ENCODE measurements at regions not wholly inside any gene's neighbourhood (a gene's known extent, or its start where the extent isn't known, plus 50 kb on each side); places are given as distances from the start of the nearest gene placed in this dataset.

DNA sequence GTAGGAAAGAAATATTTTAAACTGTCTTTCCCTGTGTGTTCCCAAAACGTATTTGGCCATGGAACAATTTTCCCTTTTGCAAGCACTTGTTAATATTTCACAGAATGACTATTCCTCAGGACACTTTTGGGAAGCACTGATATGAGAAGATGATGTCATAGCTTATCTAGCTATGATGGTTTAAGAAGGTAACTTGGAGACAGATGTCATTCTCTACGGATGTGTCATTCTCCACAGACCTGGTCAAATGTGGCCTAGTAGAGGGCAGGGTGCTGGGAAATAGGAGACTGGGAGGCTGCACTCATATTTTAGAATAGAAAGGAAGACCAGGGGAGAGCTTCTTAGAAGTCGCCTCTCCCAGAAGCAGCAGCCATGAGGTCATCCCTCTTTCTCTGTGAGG is 220.7 kb upstream of the GLI3 start:
- no peaks in the 10 kb centered on the region for H3K9me3 ChIP-seq (ENCODE audit: low read length)
- no peak overlapping the region for H3K4me3 ChIP-seq (ENCODE audit: low read depth in 1 of 2, low read length in 2 of 2)
- H3K4me1 ChIP-seq (ENCODE audit: insufficient read depth, low read length): peaks cover 43% of the 10 kb centered on the region
- no peaks in the 10 kb centered on the region for H3K27me3 ChIP-seq (ENCODE audit: control insufficient read depth in 1 of 2, insufficient read depth in 2 of 2, low read length in 2 of 2)
- H3K9ac ChIP-seq (ENCODE audit: low read length): no peak overlapping the region
- no peak overlapping the region for H3K27ac ChIP-seq (ENCODE audit: low read depth, low read length)
- H3K36me3 ChIP-seq (ENCODE audit: insufficient read depth, low read length): no peaks in the 10 kb centered on the region

DNA sequence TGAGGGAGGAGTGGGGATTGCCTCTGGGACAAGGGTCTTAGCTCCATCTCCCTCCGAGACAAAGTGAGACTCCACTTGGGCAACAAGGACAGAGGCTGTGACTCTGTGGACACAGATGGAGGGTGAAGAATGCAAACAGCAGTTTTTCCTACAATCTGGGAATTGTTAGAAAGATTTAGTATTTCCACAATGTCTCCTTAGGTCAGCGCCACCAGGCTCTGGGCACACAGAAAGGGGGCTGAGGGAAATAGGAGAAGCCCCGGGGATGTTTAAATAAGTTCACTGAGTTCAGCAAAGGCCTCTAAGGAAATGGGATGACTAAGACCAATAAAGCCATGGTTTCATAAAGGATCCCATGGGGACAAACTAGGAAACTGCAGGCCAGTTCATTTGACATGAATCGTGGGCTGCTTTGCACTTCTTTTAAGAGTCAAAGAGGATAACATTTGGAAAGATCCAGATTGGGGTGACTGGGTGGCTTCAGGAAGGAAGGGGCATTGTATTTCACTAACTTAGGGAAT is 219.8 kb upstream of the GLI3 start:
- H3K36me3 ChIP-seq (ENCODE audit: insufficient read depth, low read length): no peaks in the 10 kb centered on the region
- H3K27ac ChIP-seq (ENCODE audit: low read depth, low read length): peak overlapping the region; percentile 7
- H3K4me3 ChIP-seq (ENCODE audit: low read depth in 1 of 2, low read length in 2 of 2): no peak overlapping the region
- H3K4me1 ChIP-seq (ENCODE audit: insufficient read depth, low read length): peaks cover 49% of the 10 kb centered on the region
- no peaks in the 10 kb centered on the region for H3K9me3 ChIP-seq (ENCODE audit: low read length)
- no peak overlapping the region for H3K9ac ChIP-seq (ENCODE audit: low read length)
- H3K27me3 ChIP-seq (ENCODE audit: control insufficient read depth in 1 of 2, insufficient read depth in 2 of 2, low read length in 2 of 2): no peaks in the 10 kb centered on the region

GRCh38 chr7:42456267-42456666 is 219.3 kb upstream of the GLI3 start:
- H3K4me1 ChIP-seq (ENCODE audit: insufficient read depth, low read length): peaks cover 49% of the 10 kb centered on the region
- H3K9me3 ChIP-seq (ENCODE audit: low read length): no peaks in the 10 kb centered on the region
- H3K27ac ChIP-seq (ENCODE audit: low read depth, low read length): peak overlapping the region; percentile 7
- H3K36me3 ChIP-seq (ENCODE audit: insufficient read depth, low read length): no peaks in the 10 kb centered on the region
- no peaks in the 10 kb centered on the region for H3K27me3 ChIP-seq (ENCODE audit: control insufficient read depth in 1 of 2, insufficient read depth in 2 of 2, low read length in 2 of 2)
- no peak overlapping the region for H3K9ac ChIP-seq (ENCODE audit: low read length)
- no peak overlapping the region for H3K4me3 ChIP-seq (ENCODE audit: low read depth in 1 of 2, low read length in 2 of 2)

DNA sequence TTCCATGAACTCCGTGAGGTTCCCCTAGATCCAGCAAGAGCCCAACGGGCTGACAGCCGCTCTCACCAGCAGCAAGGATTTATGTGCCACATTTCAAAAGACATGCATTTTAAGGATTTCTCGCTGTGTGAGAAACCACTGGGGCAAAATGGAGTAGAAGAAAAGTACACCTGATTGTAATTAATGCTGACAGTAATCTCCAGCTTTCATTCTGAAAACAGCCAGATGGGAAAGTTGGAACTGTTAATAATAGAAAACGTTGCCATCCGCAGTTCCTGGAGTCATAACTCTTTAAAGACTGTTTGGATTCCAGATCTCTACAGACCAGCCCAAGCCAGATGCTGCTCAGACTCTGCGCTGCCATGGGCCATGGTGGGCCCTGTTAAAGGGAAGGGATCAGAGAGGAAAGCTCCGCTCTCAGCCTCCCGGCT is 216.9 kb upstream of the GLI3 start:
- H3K9ac ChIP-seq (ENCODE audit: low read length): peak overlapping the region; percentile 5
- H3K4me3 ChIP-seq (ENCODE audit: low read depth in 1 of 2, low read length in 2 of 2): peak overlapping the region in 1 of 2 donors; percentile 34
- H3K9me3 ChIP-seq (ENCODE audit: low read length): no peaks in the 10 kb centered on the region
- H3K36me3 ChIP-seq (ENCODE audit: insufficient read depth, low read length): no peaks in the 10 kb centered on the region
- peak overlapping the region; percentile 59 for H3K27ac ChIP-seq (ENCODE audit: low read depth, low read length)
- H3K4me1 ChIP-seq (ENCODE audit: insufficient read depth, low read length): peaks cover 49% of the 10 kb centered on the region
- no peaks in the 10 kb centered on the region for H3K27me3 ChIP-seq (ENCODE audit: control insufficient read depth in 1 of 2, insufficient read depth in 2 of 2, low read length in 2 of 2)

GRCh38 chr7:42452356-42452755 is 215.3 kb upstream of the GLI3 start:
- H3K27me3 ChIP-seq (ENCODE audit: control insufficient read depth in 1 of 2, insufficient read depth in 2 of 2, low read length in 2 of 2): no peaks in the 10 kb centered on the region
- no peak overlapping the region for H3K27ac ChIP-seq (ENCODE audit: low read depth, low read length)
- no peaks in the 10 kb centered on the region for H3K36me3 ChIP-seq (ENCODE audit: insufficient read depth, low read length)
- H3K9me3 ChIP-seq (ENCODE audit: low read length): no peaks in the 10 kb centered on the region
- no peak overlapping the region for H3K4me3 ChIP-seq (ENCODE audit: low read depth in 1 of 2, low read length in 2 of 2)
- H3K4me1 ChIP-seq (ENCODE audit: insufficient read depth, low read length): peaks cover 43% of the 10 kb centered on the region
- H3K9ac ChIP-seq (ENCODE audit: low read length): no peak overlapping the region

- H3K36me3 ChIP-seq (ENCODE audit: insufficient read depth, low read length): no peaks in the 10 kb centered on the region
- no peak overlapping the region for H3K27ac ChIP-seq (ENCODE audit: low read depth, low read length)
- no peak overlapping the region for H3K4me3 ChIP-seq (ENCODE audit: low read depth in 1 of 2, low read length in 2 of 2)
- H3K9me3 ChIP-seq (ENCODE audit: low read length): no peaks in the 10 kb centered on the region
- no peaks in the 10 kb centered on the region for H3K27me3 ChIP-seq (ENCODE audit: control insufficient read depth in 1 of 2, insufficient read depth in 2 of 2, low read length in 2 of 2)
- H3K9ac ChIP-seq (ENCODE audit: low read length): no peak overlapping the region
- peaks cover 24% of the 10 kb centered on the region for H3K4me1 ChIP-seq (ENCODE audit: insufficient read depth, low read length)
Measured at GRCh38 chr7:42449431-42449830, 212.4 kb upstream of the GLI3 start.

- Histone ChIP-seq H3K27me3 (ENCODE audit: control insufficient read depth in 1 of 2, insufficient read depth in 2 of 2, low read length in 2 of 2) (no peaks in the 10 kb centered on the region), H3K9ac (ENCODE audit: low read length) (no peak overlapping the region), H3K4me1 (ENCODE audit: insufficient read depth, low read length) (peaks cover 19% of the 10 kb centered on the region), H3K9me3 (ENCODE audit: low read length) (no peaks in the 10 kb centered on the region), H3K36me3 (ENCODE audit: insufficient read depth, low read length) (no peaks in the 10 kb centered on the region), H3K27ac (ENCODE audit: low read depth, low read length) (no peak overlapping the region), H3K4me3 (ENCODE audit: low read depth in 1 of 2, low read length in 2 of 2) (no peak overlapping the region)
Measured at GRCh38 chr7:42448901-42449300, 211.9 kb upstream of the GLI3 start.

- Histone ChIP-seq H3K4me3 (ENCODE audit: low read depth in 1 of 2, low read length in 2 of 2) (no peak overlapping the region), H3K27me3 (ENCODE audit: control insufficient read depth in 1 of 2, insufficient read depth in 2 of 2, low read length in 2 of 2) (no peaks in the 10 kb centered on the region), H3K27ac (ENCODE audit: low read depth, low read length) (no peak overlapping the region), H3K4me1 (ENCODE audit: insufficient read depth, low read length) (no peaks in the 10 kb centered on the region), H3K9me3 (ENCODE audit: low read length) (no peaks in the 10 kb centered on the region), H3K9ac (ENCODE audit: low read length) (no peak overlapping the region), H3K36me3 (ENCODE audit: insufficient read depth, low read length) (no peaks in the 10 kb centered on the region)
Measured at GRCh38 chr7:42445691-42446090, 208.7 kb upstream of the GLI3 start.

- H3K9ac ChIP-seq (ENCODE audit: low read length): no peak overlapping the region
- no peak overlapping the region for H3K27ac ChIP-seq (ENCODE audit: low read depth, low read length)
- no peaks in the 10 kb centered on the region for H3K27me3 ChIP-seq (ENCODE audit: control insufficient read depth in 1 of 2, insufficient read depth in 2 of 2, low read length in 2 of 2)
- no peaks in the 10 kb centered on the region for H3K9me3 ChIP-seq (ENCODE audit: low read length)
- H3K4me1 ChIP-seq (ENCODE audit: insufficient read depth, low read length): no peaks in the 10 kb centered on the region
- no peak overlapping the region for H3K4me3 ChIP-seq (ENCODE audit: low read depth in 1 of 2, low read length in 2 of 2)
- H3K36me3 ChIP-seq (ENCODE audit: insufficient read depth, low read length): no peaks in the 10 kb centered on the region
Measured at GRCh38 chr7:42440951-42441350, 203.9 kb upstream of the GLI3 start.

DNA sequence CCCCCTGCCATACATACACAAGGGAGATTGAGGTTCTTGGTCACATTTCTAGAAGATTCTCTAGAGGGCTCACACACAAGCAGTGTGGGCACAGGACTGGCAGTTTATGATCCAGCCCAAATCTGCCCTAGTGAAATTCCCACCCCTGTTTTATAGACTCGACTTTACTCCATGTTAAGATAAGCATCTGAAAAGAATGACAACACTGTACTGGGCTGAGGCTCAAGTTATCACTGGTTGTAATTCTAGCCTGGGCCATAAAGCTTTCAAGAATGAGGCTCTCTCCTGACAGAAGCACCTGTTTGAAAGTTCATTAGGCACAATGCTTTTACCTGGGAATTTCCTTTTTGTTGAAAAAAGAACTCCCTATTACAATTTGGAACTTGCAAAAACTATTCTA is 195.6 kb upstream of the GLI3 start:
- no peak overlapping the region for H3K4me3 ChIP-seq (ENCODE audit: low read depth in 1 of 2, low read length in 2 of 2)
- no peaks in the 10 kb centered on the region for H3K27me3 ChIP-seq (ENCODE audit: control insufficient read depth in 1 of 2, insufficient read depth in 2 of 2, low read length in 2 of 2)
- H3K4me1 ChIP-seq (ENCODE audit: insufficient read depth, low read length): peaks cover 18% of the 10 kb centered on the region
- H3K9me3 ChIP-seq (ENCODE audit: low read length): no peaks in the 10 kb centered on the region
- H3K27ac ChIP-seq (ENCODE audit: low read depth, low read length): no peak overlapping the region
- H3K9ac ChIP-seq (ENCODE audit: low read length): no peak overlapping the region
- no peaks in the 10 kb centered on the region for H3K36me3 ChIP-seq (ENCODE audit: insufficient read depth, low read length)

DNA sequence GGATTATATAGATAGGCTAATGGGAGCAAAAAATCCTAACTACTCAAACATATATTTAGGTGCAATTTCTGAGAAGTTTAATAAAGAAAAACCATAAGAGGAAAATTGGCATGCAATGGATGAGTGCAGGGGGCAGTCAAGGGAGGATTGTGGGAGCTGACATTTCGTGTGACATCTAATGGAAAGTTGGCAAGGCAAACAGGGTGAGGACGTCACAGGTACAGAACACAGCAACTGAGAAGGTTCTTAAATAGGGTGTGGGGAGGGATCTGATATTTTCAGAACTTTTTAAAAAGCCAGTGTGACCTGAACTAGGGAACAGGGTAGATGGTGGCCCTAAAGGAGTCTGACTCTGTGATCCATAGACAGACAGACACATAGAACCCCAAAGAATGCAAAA is 194.9 kb upstream of the GLI3 start:
- peaks cover 18% of the 10 kb centered on the region for H3K4me1 ChIP-seq (ENCODE audit: insufficient read depth, low read length)
- H3K27ac ChIP-seq (ENCODE audit: low read depth, low read length): no peak overlapping the region
- H3K4me3 ChIP-seq (ENCODE audit: low read depth in 1 of 2, low read length in 2 of 2): peak overlapping the region in 1 of 2 donors; percentile 23
- H3K9me3 ChIP-seq (ENCODE audit: low read length): no peaks in the 10 kb centered on the region
- no peaks in the 10 kb centered on the region for H3K36me3 ChIP-seq (ENCODE audit: insufficient read depth, low read length)
- H3K9ac ChIP-seq (ENCODE audit: low read length): no peak overlapping the region
- H3K27me3 ChIP-seq (ENCODE audit: control insufficient read depth in 1 of 2, insufficient read depth in 2 of 2, low read length in 2 of 2): no peaks in the 10 kb centered on the region

DNA sequence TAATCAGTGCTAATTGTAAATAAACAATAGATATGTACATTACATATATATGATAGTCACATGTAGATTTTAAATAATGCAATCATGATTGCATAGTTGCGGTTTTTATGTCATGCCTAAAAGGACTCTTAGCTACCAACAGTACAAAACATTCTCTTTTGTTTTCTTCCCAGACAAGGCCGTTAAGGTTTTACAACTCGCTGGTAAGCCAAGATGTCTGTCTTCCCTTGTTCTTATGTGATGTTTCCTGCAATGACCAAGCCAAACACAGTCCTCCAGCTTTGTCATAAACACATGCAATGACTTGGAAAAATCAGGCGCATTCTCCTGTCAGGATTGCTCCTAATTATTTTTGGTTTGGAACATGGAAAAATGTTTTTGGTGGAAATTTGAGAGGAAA is 192.3 kb upstream of the GLI3 start:
- no peak overlapping the region for H3K27ac ChIP-seq (ENCODE audit: low read depth, low read length)
- H3K9me3 ChIP-seq (ENCODE audit: low read length): no peaks in the 10 kb centered on the region
- H3K27me3 ChIP-seq (ENCODE audit: control insufficient read depth in 1 of 2, insufficient read depth in 2 of 2, low read length in 2 of 2): no peaks in the 10 kb centered on the region
- H3K4me1 ChIP-seq (ENCODE audit: insufficient read depth, low read length): peaks cover 18% of the 10 kb centered on the region
- no peak overlapping the region for H3K4me3 ChIP-seq (ENCODE audit: low read depth in 1 of 2, low read length in 2 of 2)
- no peak overlapping the region for H3K9ac ChIP-seq (ENCODE audit: low read length)
- H3K36me3 ChIP-seq (ENCODE audit: insufficient read depth, low read length): no peaks in the 10 kb centered on the region
